Fibroblast of pulmonary artery (primary cell): ENCODE measurements at regions not wholly inside any gene's neighbourhood (a gene's known extent, or its start where the extent isn't known, plus 50 kb on each side); places are given as distances from the start of the nearest gene placed in this dataset.

ENCODE experiments used
- DNase-seq: peaks from one replicate; pipeline ENCODE4 v3.0.0-alpha.2; 2010; ENCODE audit warnings: low read depth
- H3K4me3 ChIP-seq: replicated peaks from 2 replicates; pipeline ENCODE4 v1.5.1; 2011; ENCODE audit warnings: low read depth, mild to moderate bottlenecking, control low read depth, low read length, moderate library complexity
- TF ChIP-seq, protein P1 (sequence below): IDR thresholded peaks from 2 replicates; pipeline ENCODE4 v1.5.1; 2011; ENCODE audit warnings: mild to moderate bottlenecking, control low read depth, low read length, inconsistent platforms; ENCODE audit errors: missing control alignments

DNA sequence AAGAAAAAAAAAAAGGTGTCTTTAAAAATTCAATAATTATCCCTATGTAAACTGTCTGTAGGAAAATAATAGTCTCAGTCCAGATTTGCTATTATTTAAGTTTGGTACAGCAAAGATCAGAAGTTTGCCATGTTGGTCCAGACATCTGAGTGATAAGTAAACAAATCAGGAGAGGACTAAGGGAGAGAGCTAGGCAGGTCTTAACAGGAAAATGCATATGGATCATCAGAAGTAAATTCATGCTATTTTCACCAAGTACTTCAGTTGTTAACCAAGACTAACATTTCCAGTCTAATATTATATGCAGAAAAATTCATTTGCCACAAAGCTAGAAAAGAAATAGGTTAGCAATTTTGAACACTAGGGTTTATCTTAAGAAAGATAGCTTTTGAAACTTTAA, 95.0 kb upstream of the STK17B start:
- H3K4me3 ChIP-seq = no peak overlapping the region
- TF ChIP-seq, protein P1, sequence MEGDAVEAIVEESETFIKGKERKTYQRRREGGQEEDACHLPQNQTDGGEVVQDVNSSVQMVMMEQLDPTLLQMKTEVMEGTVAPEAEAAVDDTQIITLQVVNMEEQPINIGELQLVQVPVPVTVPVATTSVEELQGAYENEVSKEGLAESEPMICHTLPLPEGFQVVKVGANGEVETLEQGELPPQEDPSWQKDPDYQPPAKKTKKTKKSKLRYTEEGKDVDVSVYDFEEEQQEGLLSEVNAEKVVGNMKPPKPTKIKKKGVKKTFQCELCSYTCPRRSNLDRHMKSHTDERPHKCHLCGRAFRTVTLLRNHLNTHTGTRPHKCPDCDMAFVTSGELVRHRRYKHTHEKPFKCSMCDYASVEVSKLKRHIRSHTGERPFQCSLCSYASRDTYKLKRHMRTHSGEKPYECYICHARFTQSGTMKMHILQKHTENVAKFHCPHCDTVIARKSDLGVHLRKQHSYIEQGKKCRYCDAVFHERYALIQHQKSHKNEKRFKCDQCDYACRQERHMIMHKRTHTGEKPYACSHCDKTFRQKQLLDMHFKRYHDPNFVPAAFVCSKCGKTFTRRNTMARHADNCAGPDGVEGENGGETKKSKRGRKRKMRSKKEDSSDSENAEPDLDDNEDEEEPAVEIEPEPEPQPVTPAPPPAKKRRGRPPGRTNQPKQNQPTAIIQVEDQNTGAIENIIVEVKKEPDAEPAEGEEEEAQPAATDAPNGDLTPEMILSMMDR = no peak
- no peak for DNase-seq

DNA sequence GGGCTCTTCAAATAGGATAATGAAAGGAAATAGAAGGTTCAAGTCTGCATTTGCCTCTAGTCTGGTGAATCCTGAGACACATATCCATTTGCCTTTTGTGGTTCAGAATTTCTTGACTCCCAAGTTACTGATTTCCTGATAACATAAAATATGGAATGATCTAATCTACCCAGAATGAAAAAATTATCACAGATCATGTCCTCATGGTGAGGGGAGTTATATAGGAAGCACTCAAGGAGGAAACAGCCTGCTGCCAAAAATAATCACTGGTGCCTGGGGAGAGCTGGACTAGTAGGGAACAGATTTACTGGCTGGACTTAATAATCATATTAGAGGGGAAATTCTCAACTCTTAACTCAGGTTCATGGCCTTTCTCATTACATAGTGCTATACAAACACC, 95.5 kb upstream of the STK17B start:
- DNase-seq = no peak
- no peak overlapping the region for H3K4me3 ChIP-seq
- TF ChIP-seq, protein P1 = no peak

DNA sequence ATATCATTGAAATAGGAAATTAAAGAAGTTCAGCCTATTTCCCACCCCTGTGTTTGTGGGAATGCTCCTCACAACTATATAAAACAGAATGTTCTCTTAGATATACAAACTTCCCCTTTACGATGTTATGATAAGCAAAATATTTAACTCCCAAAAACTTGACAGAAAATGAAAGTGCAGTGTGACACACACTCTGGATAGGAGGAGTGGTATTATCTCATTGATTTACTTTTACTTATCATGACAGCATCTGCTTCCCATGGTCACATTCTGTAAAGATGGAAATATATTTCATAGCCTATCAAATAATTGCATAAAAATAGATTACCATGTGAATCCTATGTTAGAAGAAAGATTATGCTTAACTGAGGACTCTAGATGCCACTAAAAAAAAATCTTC, 96.6 kb upstream of the STK17B start:
- TF ChIP-seq, protein P1 = no peak
- H3K4me3 ChIP-seq = no peak overlapping the region
- DNase-seq = no peak

DNA sequence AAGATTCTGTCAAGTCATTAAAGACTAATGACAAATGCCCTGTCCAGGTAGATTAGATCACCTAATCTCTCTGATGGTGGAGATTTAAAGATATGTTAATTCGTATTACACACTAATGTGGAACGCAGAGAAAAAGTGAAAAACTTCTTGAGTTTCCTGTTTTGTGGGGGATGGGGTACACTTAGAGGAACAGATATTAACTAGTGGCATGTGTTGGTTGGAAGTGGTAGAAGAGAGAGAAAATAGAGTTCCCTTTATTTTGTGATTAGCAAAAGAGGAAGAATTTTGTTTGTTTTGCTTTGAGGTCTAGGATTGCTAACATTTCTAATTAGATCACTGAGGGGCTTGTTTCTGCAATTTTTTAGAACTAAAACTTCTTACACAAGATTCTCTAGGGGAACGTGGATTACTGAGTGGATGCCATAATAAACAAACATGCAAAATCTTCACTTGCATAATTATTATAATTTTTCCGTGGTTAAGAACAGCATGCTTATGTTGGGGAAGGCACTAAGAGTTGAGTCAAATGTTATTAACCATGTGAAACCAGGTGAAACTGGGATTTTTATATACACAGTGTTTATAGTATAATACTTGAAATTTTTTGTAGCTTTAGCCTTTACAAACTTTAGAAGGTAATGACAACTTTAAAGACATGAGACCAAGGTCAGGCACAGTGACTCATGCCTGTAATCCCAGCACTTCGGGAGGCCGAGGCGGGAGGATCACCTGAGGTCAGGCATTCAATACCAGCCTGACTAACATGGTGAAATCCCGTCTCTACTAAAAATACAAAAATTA, 97.4 kb upstream of the STK17B start:
- no peak for DNase-seq
- TF ChIP-seq, protein P1 = no peak
- no peak overlapping the region for H3K4me3 ChIP-seq

DNA sequence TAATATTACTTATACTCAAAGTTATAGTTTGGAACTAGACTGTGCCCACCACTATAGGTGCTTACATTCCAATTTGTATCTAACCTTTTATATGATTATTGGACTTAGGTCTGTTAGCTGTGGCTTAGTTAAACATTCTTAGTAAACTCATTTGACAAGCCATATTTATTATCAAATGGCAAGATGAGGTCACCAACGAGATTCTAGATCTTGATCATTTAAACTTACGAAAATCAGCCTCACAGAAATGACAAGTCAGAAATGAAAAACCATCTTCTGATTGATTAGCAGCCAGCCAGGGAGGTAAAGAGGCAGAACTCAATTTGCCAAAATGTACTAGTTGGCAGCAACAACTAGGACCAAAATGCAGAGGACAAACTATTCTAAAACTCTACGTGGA, 100.4 kb upstream of the STK17B start:
- no peak overlapping the region for H3K4me3 ChIP-seq
- no peak for DNase-seq
- TF ChIP-seq, protein P1 = no peak

DNA sequence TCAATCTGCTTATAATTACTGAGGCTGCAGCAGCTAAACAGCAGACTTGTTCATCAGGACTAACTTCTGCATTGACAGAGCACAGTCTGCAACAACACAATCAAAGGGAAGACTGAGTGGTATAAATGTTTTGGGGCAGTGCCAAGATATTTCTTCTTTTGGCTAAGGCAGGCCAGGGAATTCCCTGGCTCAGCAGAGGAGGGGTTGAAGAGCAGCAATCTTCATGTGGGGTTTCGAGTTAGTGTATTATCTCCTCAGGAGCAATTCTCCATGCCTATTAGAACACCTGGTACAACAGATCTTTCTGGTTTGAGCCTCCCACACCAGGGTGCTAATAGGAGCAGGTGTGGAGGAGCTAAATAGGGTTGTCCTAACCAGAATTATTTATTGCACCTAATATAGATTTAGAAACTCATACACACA, 103.0 kb upstream of the STK17B start:
- H3K4me3 ChIP-seq = no peak overlapping the region
- DNase-seq = peak; percentile 69
- TF ChIP-seq, protein P1 = no peak
